Right atrium auricular region (tissue), 2 donors: ENCODE measurements at regions not wholly inside any gene's neighbourhood (a gene's known extent, or its start where the extent isn't known, plus 50 kb on each side); places are given as distances from the start of the nearest gene placed in this dataset.

Source experiments
- DNase-seq: peaks from one replicate; pipeline ENCODE4 v3.0.0-alpha.2; 2019; ENCODE audit warnings: low spot score
- H3K27ac ChIP-seq, 2 donors: fragments of 200-600 bp; sonication (generic); 1 replicate in 1 of 2; 2 replicates in 1 of 2; pipeline ENCODE4 v1.5.1; 2016 to 2019
- H3K27me3 ChIP-seq, 2 donors: fragments of 200-600 bp; sonication (generic); one replicate each; pipeline versions ENCODE4 v1.5.1 to v1.6.0; 2017 to 2019
- H3K36me3 ChIP-seq: fragments of 200-600 bp; sonication (generic); one replicate; pipeline ENCODE4 v1.5.1; 2016
- H3K4me1 ChIP-seq, 2 donors: fragments of 200-600 bp; sonication (generic); one replicate each; pipeline versions ENCODE4 v1.5.1 to v1.6.0; 2017 to 2019
- H3K4me3 ChIP-seq, 2 donors: fragments of 200-600 bp; sonication (generic); 1 replicate in 1 of 2; 2 replicates in 1 of 2; pipeline ENCODE4 v1.5.1; 2017 to 2019; ENCODE audit warnings: mild to moderate bottlenecking in 1 of 2, moderate library complexity in 1 of 2
- H3K9me3 ChIP-seq, 2 donors: fragments of 200-600 bp; sonication (generic); one replicate each; pipeline ENCODE4 v1.5.1; 2019
- CTCF ChIP-seq, 2 donors: fragments of 200-600 bp; sonication (generic); IDR thresholded peaks; one replicate each; pipeline ENCODE4 v1.5.1; 2019; ENCODE audit warnings: antibody characterized with exemption in 2 of 2

- Histone ChIP-seq H3K9me3 (no peaks in the 10 kb centered on the region), H3K4me1 (no peaks in the 10 kb centered on the region), H3K36me3 (no peaks in the 10 kb centered on the region), H3K27ac (no peak overlapping the region), H3K27me3 (no peaks in the 10 kb centered on the region), H3K4me3 (no peak overlapping the region)
- no peak for TF ChIP-seq CTCF (IDR thresholded peaks at IDR 0.05)
- no peak for DNase-seq
Observed at GRCh38 chr1:208501542-208501941, 257.4 kb upstream of the PLXNA2 start.

GRCh38 chr1:208503787-208504186 is 259.6 kb upstream of the PLXNA2 start:
- no peaks in the 10 kb centered on the region for H3K27me3 ChIP-seq
- no peaks in the 10 kb centered on the region for H3K36me3 ChIP-seq
- H3K27ac ChIP-seq, result no peak overlapping the region
- no peaks in the 10 kb centered on the region for H3K9me3 ChIP-seq
- DNase-seq, result no peak
- H3K4me1 ChIP-seq, result no peaks in the 10 kb centered on the region
- H3K4me3 ChIP-seq, result no peak overlapping the region
- no peak for TF ChIP-seq CTCF (IDR thresholded peaks at IDR 0.05)

GRCh38 chr1:208506812-208507211 is 262.6 kb upstream of the PLXNA2 start:
- Histone ChIP-seq H3K36me3 (no peaks in the 10 kb centered on the region), H3K9me3 (no peaks in the 10 kb centered on the region), H3K4me1 (no peaks in the 10 kb centered on the region), H3K27me3 (no peaks in the 10 kb centered on the region), H3K4me3 (no peak overlapping the region), H3K27ac (no peak overlapping the region)
- no peak for TF ChIP-seq CTCF (IDR thresholded peaks at IDR 0.05)
- no peak for DNase-seq

GRCh38 chr1:208509072-208509471 is 264.9 kb upstream of the PLXNA2 start:
- Histone ChIP-seq H3K27me3 (no peaks in the 10 kb centered on the region), H3K4me1 (no peaks in the 10 kb centered on the region), H3K9me3 (no peaks in the 10 kb centered on the region), H3K36me3 (no peaks in the 10 kb centered on the region), H3K27ac (no peak overlapping the region), H3K4me3 (no peak overlapping the region)
- TF ChIP-seq CTCF (IDR thresholded peaks at IDR 0.05), result no peak
- DNase-seq, result no peak

- TF ChIP-seq CTCF (IDR thresholded peaks at IDR 0.05), result no peak
- Histone ChIP-seq H3K27ac (no peak overlapping the region), H3K27me3 (no peaks in the 10 kb centered on the region), H3K36me3 (no peaks in the 10 kb centered on the region), H3K4me3 (no peak overlapping the region), H3K9me3 (no peaks in the 10 kb centered on the region), H3K4me1 (no peaks in the 10 kb centered on the region)
- no peak for DNase-seq
Observed at GRCh38 chr1:208510192-208510952, 266.2 kb upstream of the PLXNA2 start.
